HFF-Myc (cell line): ENCODE measurements at regions not wholly inside any gene's neighbourhood (a gene's known extent, or its start where the extent isn't known, plus 50 kb on each side); places are given as distances from the start of the nearest gene placed in this dataset.

Source experiments
- DNase-seq: peaks from one replicate; pipeline ENCODE4 v3.0.0-alpha.2; 2011; ENCODE audit warnings: low read depth; ENCODE audit errors: extremely low read depth
- H3K4me3 ChIP-seq: replicated peaks from 2 replicates; pipeline ENCODE4 v1.5.1; 2011; ENCODE audit warnings: low read depth, mild to moderate bottlenecking, control low read depth, low read length
- TF ChIP-seq, protein P1 (sequence below): IDR thresholded peaks from 2 replicates; pipeline ENCODE4 v1.5.1; 2012; ENCODE audit warnings: mild to moderate bottlenecking, low read depth, low read length, control low read depth; ENCODE audit errors: missing control alignments

DNA sequence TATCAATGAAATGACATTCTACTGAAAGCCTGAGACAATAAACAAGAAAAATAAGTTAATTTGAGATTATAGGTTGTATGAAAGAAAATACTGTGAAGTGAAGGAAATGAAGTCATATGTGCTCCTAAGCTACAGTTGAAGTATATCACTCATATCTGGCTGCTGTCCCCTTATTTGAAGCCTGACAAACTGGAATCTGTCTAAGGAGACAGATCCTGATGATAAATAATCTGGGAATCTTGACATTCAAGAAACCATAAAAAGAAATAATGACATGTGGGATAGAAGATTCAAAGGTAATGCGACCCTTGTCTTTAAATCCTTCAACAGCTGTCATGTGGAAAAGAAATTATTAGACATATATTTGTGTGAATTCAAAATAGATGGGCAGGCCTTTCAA lies 424.5 kb upstream of the LMCD1 start:
- TF ChIP-seq, protein P1, sequence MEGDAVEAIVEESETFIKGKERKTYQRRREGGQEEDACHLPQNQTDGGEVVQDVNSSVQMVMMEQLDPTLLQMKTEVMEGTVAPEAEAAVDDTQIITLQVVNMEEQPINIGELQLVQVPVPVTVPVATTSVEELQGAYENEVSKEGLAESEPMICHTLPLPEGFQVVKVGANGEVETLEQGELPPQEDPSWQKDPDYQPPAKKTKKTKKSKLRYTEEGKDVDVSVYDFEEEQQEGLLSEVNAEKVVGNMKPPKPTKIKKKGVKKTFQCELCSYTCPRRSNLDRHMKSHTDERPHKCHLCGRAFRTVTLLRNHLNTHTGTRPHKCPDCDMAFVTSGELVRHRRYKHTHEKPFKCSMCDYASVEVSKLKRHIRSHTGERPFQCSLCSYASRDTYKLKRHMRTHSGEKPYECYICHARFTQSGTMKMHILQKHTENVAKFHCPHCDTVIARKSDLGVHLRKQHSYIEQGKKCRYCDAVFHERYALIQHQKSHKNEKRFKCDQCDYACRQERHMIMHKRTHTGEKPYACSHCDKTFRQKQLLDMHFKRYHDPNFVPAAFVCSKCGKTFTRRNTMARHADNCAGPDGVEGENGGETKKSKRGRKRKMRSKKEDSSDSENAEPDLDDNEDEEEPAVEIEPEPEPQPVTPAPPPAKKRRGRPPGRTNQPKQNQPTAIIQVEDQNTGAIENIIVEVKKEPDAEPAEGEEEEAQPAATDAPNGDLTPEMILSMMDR = no peak
- no peak for DNase-seq
- no peak overlapping the region for H3K4me3 ChIP-seq

- no peak for DNase-seq
- no peak overlapping the region for H3K4me3 ChIP-seq
- TF ChIP-seq, protein P1 = no peak
Observed at GRCh38 chr3:8080464-8080863, 421.2 kb upstream of the LMCD1 start.

DNA sequence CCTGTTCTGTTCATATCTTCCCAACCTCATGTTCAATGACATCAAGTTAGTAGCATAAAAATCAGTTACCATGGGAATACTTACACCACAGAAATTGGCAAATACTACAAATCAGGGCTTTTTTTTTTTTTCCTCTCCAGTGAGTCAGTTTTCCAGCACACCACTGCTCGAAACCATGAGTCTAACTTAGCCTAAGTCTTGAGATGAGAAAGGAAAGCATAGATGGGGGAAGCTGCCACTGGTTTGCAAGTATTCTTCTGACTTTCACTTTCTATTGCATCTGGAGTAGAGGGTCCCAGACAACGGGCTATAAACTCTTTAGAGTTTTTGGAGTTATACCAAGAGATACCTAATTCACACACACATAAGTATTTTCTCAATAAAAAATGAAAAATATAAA lies 416.1 kb upstream of the LMCD1 start:
- TF ChIP-seq, protein P1 = no peak
- no peak for DNase-seq
- H3K4me3 ChIP-seq = no peak overlapping the region

DNA sequence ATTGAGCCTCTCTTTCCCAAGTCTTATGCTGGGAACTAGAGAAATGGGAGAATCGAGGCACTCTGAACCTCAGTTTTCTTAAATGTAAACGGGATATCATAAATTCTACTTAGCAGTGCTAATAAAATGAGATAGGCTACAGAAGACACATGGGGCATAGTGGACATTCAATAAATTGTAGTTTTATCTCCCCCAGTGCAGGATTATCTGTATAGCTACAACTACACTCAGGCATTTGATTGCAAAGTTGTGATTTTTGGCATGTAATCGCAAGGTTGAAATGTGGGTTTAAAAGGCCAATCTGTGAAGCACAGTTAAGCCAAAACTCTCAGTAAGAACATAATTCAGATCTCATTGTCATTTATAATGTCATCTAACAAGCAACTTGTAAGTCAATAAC lies 413.7 kb upstream of the LMCD1 start:
- no peak overlapping the region for H3K4me3 ChIP-seq
- TF ChIP-seq, protein P1 = no peak
- no peak for DNase-seq

DNA sequence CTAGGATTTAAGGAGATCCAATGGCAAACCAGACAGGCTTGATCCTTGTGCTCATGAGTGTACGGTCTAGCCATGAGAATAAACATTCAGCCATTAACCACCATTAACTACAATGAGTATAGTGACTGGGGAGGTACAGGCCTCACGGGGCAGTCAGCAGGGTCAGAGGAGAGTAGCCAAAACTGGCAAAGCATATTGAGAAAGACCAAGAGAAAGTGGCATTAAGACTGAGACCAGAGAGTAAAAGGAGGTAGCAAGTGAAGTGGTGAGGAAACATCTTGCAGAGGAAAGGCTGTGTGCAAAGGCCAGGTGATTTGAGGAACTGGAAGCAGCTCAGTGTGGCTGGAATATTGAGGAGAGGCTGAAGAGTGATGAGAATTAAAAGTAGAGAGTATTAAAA lies 407.2 kb upstream of the LMCD1 start:
- no peak for DNase-seq
- TF ChIP-seq, protein P1 = no peak
- no peak overlapping the region for H3K4me3 ChIP-seq

GRCh38 chr3:8095724-8096123 lies 405.9 kb upstream of the LMCD1 start:
- H3K4me3 ChIP-seq = no peak overlapping the region
- TF ChIP-seq, protein P1 = no peak
- DNase-seq = no peak

GRCh38 chr3:8097690-8098089 lies 403.9 kb upstream of the LMCD1 start:
- TF ChIP-seq, protein P1 = no peak
- H3K4me3 ChIP-seq = no peak overlapping the region
- no peak for DNase-seq
